Fibroblast of pulmonary artery (primary cell): ENCODE measurements at regions not wholly inside any gene's neighbourhood (a gene's known extent, or its start where the extent isn't known, plus 50 kb on each side); places are given as distances from the start of the nearest gene placed in this dataset.

Experiments used
- DNase-seq: peaks from one replicate; pipeline ENCODE4 v3.0.0-alpha.2; 2010; ENCODE audit warnings: low read depth
- H3K4me3 ChIP-seq: replicated peaks from 2 replicates; pipeline ENCODE4 v1.5.1; 2011; ENCODE audit warnings: low read depth, mild to moderate bottlenecking, control low read depth, low read length, moderate library complexity
- CTCF ChIP-seq: IDR thresholded peaks from 2 replicates; pipeline ENCODE4 v1.5.1; 2011; ENCODE audit warnings: mild to moderate bottlenecking, control low read depth, low read length, inconsistent platforms; ENCODE audit errors: missing control alignments

- H3K4me3 ChIP-seq: no peak overlapping the region
- TF ChIP-seq CTCF: no peak
- DNase-seq: no peak
These were observed 299.5 kb downstream of the ADGB start for GRCh38 chr6:146898069-146898887.

GRCh38 chr6:146898888-146899227, 300.1 kb downstream of the ADGB start:
- H3K4me3 ChIP-seq: no peak overlapping the region
- DNase-seq: no peak
- no peak for TF ChIP-seq CTCF

DNA sequence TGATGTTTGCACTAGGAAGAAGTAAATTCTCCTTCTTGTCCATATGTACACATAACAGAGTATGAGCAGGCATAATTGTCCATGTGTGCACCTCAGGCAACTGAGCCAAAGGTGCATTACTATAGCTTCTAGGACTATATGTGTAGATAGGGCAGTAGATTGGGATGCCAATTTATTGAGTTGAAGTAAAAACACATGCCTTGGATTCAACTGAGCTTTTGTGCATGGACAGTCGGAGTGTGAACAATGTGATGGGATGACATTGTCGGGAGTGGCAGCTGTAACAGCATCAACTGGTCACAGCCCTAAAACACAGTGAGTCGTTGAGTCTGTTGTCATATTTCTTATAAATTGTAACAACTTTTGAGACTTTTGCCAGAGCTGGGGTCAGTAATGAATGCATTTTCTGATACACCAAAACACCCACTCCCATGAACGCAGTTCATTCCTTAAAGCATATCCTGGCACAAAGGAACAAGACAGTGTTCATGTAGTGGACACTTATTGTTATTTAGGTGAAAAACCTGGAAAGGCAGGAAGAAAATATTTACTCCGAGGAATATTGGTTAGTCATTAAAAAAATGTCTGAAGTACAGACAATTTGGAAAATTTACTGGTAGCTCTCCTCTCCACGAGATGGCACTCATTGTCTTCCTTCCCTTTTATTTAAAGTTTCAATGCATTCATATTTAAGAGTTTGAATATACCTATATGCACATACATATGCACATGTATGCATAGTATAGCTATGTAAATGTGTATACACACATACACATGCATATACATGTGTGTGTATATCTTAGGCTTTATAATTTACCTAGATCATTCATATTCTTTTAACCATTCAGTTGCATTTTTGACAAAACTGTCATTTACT, 302.0 kb upstream of the STXBP5 start:
- TF ChIP-seq CTCF: peak; percentile 39
- H3K4me3 ChIP-seq: no peak overlapping the region
- DNase-seq: peak; percentile 54

DNA sequence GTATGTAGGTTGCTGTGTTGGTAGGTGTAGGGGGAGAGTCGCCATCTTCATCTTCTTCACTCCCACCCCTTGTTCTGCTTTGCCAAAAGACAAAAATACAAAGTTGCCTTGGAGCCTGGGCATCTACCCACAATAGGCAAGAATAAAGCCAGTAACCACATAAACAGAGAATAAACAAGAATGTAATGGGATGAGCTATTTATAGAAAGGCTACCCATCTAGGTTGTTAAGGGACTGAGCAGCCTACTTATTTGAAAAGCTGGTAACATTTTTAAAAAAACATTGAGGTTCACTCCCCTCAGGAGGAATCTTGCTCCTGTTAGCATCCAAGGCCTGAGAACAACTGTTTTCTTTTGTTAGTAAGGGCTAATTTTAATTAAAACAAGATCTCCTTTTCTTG, 301.4 kb upstream of the STXBP5 start:
- H3K4me3 ChIP-seq: no peak overlapping the region
- DNase-seq: no peak
- no peak for TF ChIP-seq CTCF

GRCh38 chr6:146903451-146903850, 300.8 kb upstream of the STXBP5 start:
- TF ChIP-seq CTCF: no peak
- no peak overlapping the region for H3K4me3 ChIP-seq
- no peak for DNase-seq

- no peak overlapping the region for H3K4me3 ChIP-seq
- no peak for DNase-seq
- TF ChIP-seq CTCF: no peak
These were observed 299.6 kb upstream of the STXBP5 start for GRCh38 chr6:146904596-146904995.
